Testis (tissue), 2 donors: ENCODE measurements at regions not wholly inside any gene's neighbourhood (a gene's known extent, or its start where the extent isn't known, plus 50 kb on each side); places are given as distances from the start of the nearest gene placed in this dataset.

ENCODE experiments used
- POLR2A ChIP-seq: fragments of 450-650 bp; IDR thresholded peaks from one replicate; pipeline ENCODE4 v1.6.1; 2017; ENCODE audit warnings: antibody characterized with exemption, mild to moderate bottlenecking, moderate library complexity
- TF ChIP-seq, protein P1 (sequence below), 3 experiments: fragments of 450-650 bp in 2 of 3; fragments of 200-600 bp in 1 of 3; sonication (generic) in 1 of 3; IDR thresholded peaks; one replicate each; pipeline ENCODE4 v1.5.1; 2016 to 2019; ENCODE audit warnings: antibody characterized with exemption in 3 of 3, mild to moderate bottlenecking in 2 of 3, moderate library complexity in 1 of 3

DNA sequence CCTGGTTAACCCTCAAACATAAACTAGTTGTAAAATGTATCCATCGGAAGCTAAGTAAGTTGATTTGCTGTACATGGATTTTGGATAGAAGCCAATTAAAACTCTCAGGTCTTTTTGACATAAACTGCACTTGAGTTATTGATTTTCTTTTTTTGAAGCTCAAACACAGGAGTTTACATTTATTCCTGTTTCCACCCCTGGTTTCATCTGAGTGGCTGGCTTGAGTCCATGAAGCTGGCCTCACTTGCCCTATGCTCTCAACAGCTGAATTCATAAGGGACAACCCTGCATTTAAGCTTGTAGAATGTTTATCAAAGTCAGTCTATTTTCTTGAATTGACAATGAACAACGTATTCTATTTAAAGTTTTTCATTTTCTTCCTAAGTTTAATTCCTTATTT lies 58.1 kb upstream of the PLEKHG1 start:
- TF ChIP-seq, protein P1, sequence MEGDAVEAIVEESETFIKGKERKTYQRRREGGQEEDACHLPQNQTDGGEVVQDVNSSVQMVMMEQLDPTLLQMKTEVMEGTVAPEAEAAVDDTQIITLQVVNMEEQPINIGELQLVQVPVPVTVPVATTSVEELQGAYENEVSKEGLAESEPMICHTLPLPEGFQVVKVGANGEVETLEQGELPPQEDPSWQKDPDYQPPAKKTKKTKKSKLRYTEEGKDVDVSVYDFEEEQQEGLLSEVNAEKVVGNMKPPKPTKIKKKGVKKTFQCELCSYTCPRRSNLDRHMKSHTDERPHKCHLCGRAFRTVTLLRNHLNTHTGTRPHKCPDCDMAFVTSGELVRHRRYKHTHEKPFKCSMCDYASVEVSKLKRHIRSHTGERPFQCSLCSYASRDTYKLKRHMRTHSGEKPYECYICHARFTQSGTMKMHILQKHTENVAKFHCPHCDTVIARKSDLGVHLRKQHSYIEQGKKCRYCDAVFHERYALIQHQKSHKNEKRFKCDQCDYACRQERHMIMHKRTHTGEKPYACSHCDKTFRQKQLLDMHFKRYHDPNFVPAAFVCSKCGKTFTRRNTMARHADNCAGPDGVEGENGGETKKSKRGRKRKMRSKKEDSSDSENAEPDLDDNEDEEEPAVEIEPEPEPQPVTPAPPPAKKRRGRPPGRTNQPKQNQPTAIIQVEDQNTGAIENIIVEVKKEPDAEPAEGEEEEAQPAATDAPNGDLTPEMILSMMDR (IDR thresholded peaks at IDR 0.05) = no peak
- no peak for TF ChIP-seq POLR2A
